Fibroblast of skin of right biceps (primary cell): ENCODE measurements at regions not wholly inside any gene's neighbourhood (a gene's known extent, or its start where the extent isn't known, plus 50 kb on each side); places are given as distances from the start of the nearest gene placed in this dataset.
A peak's percentile ranks its signal among the peaks of the same experiment; 100 is the strongest.

Experiments used
- DNase-seq: peaks from one replicate; pipeline ENCODE4 v3.0.0-alpha.2; 2013

GRCh38 chr21:16517383-16517782 lies 787.6 kb downstream of the USP25 start:
- peak; percentile 47 for DNase-seq

- DNase-seq, result peak; percentile 53
Measured at GRCh38 chr21:16519036-16519435, 789.3 kb downstream of the USP25 start.

DNA sequence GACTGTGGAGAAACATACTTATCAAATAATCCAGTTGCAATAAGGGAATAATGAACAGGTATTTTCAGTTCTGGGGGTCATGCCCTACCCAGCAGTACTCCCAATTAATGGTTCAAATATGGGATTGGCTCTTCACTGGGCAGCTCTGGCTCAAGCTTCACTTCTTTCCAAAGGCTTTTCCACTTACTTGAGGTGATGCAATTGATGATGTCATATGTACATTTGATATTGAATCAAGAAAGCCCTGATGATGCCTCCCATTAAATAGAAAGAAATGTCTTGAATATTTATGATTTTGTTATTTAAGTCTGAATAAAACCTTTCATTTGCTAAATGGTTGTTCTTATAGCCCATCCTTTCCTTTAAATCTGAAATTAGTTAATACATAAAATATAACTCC lies 789.9 kb downstream of the USP25 start:
- DNase-seq, result no peak

DNA sequence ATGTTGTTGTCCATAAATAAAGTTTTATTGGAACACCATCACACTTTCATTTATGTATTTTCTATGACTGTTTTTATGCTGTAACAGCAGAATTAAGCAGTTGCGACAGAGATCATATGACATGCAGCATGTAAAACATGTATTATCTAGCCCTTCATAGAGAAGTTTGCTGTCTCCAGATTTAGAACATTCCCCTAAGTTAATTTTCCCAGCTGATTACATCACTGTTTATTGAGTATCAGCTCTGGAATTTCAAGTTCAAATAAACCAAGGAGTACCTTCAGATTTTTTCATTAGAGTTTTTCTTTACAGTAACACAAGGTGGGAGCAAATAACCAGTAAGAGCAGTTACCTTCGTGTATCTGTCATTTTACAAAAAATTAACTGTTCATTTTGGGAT lies 792.8 kb downstream of the USP25 start:
- peak; percentile 48 for DNase-seq

- no peak for DNase-seq
Measured at GRCh38 chr21:16530656-16531055, 800.9 kb downstream of the USP25 start.

- peak; percentile 24 for DNase-seq
Measured at GRCh38 chr21:16532840-16533239, 803.1 kb downstream of the USP25 start.

- no peak for DNase-seq
Measured at GRCh38 chr21:16533692-16534407, 804.1 kb downstream of the USP25 start.

DNA sequence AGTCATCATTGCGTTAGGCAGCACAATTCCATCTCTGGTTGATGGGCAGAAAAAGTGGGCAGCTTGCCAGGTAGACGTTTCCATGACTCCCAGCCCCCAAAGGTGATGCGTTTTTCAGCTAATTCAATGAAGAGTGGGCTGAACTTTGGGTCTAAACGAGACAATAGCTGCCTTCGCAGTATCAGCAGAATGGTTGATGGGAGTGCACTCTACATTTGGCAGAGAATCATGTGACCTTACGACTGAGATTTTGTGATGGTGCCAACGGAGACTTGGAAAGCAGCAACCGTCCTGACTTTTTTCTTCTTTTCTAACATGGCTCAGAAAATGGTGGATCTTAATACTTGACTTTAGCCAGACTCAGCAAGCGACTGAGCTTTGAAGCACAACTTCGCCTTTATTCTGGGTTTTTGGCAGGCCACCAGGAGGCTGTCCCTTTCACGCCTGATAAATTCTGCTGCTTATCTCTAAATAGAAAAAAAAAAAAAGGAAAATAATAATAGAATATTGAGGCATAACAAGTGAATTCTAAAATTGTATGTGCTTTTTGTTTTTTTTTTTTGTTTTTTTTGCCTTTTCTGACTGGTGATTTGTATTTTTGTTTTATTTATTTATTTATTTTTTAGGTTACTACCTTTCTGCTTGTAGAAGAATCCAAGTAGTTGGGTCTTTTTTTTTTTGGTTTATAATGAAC lies 804.8 kb downstream of the USP25 start:
- peak; percentile 69 for DNase-seq

DNA sequence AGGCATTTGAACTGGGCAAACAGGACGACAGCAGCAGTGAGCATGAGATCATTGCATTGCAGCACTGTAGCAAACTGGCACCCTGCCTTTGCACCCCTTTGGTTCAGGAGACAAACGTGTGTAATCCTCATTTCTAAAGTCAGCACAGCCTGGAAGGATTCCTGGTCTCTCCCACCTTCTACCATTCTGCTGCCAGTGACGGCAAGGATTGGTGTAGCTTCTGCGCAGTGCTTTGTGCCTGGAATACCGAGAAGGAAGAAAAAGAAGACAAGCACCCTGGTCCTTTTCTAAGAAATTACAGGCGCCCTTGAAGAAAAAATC lies 805.3 kb downstream of the USP25 start:
- DNase-seq, result peak; percentile 56

- DNase-seq, result no peak
Measured at GRCh38 chr21:16535626-16536025, 805.8 kb downstream of the USP25 start.

DNA sequence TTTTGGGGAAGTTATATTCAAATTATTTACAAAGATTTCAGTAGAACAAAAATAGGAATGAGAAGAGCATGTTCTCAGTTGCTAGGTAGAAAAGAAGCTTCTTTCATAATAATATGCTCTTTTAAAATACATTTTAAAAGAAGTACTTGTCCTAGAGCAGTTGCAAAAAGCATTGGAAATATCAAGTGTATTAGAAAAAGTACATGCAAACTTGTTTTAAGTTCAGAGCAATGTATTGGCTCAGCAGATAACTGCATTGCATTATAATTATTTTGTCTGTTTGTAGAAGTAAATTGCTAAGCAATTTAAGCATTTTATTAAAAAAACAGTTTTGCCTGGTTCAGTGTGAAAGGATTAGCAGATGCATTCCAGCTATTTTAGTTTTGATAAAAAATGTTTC lies 806.4 kb downstream of the USP25 start:
- no peak for DNase-seq

- no peak for DNase-seq
Measured at GRCh38 chr21:16536643-16537434, 807.1 kb downstream of the USP25 start.

DNA sequence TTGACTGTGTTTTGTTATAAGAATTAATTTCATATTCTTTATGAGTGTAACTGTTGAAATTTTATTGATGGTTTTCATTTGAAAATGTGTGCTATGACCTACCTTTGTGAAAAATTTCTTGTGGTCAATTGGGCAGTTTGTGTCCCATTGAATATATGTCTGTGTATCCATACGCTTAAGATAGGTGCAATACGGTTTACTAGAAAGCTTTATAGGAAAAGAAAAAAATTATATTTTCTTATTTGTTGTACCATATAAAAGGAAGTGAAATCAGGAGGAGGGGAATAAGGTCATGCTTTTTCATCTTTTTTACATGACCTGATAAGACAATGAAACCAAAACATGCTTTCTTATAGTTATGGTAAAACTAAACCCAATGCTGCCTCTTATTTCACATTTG lies 807.7 kb downstream of the USP25 start:
- no peak for DNase-seq

GRCh38 chr21:16538405-16538804 lies 808.6 kb downstream of the USP25 start:
- DNase-seq, result no peak

DNA sequence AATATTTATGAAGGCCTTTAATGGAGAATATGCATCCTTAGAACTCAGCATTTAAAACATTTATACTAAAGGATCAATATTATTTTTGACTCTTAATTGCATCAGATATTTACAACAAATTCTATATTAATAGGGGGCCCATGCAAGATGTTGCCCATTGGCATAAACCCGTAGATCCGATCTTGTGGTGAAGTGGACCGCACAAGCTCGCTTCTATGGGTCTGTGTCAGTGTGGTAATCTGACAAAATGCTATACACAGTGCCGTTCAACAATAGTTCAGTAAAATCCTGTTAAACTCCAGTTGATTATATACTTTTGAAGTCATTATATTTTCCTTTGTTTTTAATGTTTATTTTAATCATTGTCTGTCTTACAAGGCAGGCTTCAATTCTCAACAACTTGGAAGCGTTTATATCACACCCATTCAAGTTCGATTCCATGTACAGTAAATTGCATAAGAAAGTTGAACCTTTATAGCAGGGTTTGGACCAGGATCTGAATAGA lies 809.2 kb downstream of the USP25 start:
- no peak for DNase-seq

- DNase-seq, result no peak
Measured at GRCh38 chr21:16540966-16541727, 811.4 kb downstream of the USP25 start.

GRCh38 chr21:16550118-16550517 lies 820.3 kb downstream of the USP25 start:
- DNase-seq, result no peak

DNA sequence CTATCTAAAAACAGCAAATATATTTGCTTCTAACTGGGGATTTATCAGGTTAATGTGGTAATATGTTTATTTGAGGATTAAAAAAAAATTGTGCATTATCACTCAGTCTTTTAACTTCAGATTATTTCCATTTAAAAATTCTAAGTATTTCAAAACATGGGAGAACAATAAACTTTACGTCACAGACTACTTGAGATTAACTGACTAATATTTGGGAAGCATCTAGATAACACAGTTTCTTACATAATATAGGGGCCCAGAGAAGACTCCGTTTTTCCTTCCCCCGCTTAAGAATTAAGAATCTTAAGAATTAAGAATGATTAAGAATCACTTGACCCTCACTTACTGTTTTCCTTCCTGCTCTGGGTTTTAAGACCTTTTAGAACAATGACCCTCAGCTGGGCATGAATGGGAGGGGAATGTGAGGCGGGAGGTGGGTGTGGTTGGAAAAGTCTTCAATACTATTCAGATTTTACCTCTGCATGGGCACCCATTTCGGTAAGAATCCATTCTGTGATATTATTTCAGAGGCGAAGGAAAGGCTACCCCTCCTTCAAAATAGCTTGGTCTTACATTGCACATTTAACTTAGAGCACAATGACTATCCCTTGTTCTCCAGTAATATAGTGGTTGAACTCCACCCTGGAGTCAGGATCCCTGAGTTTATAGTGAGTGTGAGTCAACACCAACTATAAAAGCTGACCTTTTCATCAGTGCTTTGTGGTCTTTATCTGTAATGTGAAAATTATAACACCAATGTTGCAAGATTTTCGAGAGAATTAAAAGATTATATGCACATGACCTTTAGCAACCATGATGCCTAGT lies 821.3 kb downstream of the USP25 start:
- DNase-seq, result no peak

DNA sequence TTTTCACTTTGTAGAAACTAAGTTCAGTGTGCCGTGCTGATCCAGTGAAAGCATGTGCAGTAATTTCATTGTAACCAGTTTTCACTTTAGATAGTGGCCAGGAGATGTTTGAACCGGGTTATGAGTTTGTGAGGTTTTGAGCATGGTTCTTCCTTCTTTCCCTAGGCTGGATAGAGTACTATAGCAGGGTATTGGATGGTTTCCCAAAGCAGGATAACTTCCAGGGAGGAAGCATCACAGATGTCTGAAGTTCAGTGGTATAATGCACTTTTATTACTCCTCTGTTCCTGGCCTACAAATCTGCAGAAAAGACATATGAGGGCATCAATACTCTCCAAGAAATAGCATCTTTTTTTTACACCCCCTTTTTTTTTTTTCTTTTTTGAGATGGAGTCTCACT lies 823.1 kb downstream of the USP25 start:
- DNase-seq, result no peak

- DNase-seq, result no peak
Measured at GRCh38 chr21:16554503-16554902, 824.7 kb downstream of the USP25 start.

- DNase-seq, result no peak
Measured at GRCh38 chr21:16563116-16563515, 833.3 kb downstream of the USP25 start.

DNA sequence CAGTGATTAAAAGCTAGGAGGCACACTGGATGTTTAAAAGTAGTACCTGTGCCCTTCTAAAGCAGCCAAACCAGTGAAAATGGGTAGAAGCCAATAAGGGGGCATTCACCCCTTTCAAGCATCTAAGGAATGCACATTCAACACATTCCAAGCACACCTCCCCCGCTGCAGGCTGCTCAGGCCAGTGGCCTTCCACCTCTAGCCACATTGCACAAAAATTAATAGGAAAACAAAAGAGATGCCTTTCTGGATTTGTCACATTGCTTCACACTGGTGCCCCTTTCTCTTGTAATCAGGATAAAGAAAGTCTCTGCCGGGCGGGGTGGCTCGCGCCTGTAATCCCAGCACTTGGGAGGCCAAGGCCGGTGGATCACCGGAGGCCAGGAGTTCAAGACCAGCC lies 834.0 kb downstream of the USP25 start:
- DNase-seq, result peak; percentile 60
